SH-SY5Y (cell line): ENCODE measurements at regions not wholly inside any gene's neighbourhood (a gene's known extent, or its start where the extent isn't known, plus 50 kb on each side); places are given as distances from the start of the nearest gene placed in this dataset.
A peak's percentile ranks its signal among the peaks of the same experiment; 100 is the strongest.

Source experiments
- GATA2 ChIP-seq: IDR thresholded peaks from 2 replicates; pipeline ENCODE4 v1.6.1; 2011; ENCODE audit warnings: mild to moderate bottlenecking, low read depth, low read length
- GATA3 ChIP-seq: IDR thresholded peaks from 2 replicates; pipeline ENCODE4 v1.6.1; 2011; ENCODE audit warnings: low read depth, mild to moderate bottlenecking, low read length, moderate library complexity

GRCh38 chr10:108454793-108455192, 1290.3 kb upstream of the SORCS1 start:
- no peak for TF ChIP-seq GATA2
- TF ChIP-seq GATA3, result peak; percentile 56; the same call in 1 of the 2 replicates
